ENCODE measurements at regions not wholly inside any gene's neighbourhood (a gene's known extent, or its start where the extent isn't known, plus 50 kb on each side); places are given as distances from the start of the nearest gene placed in this dataset.

DNA sequence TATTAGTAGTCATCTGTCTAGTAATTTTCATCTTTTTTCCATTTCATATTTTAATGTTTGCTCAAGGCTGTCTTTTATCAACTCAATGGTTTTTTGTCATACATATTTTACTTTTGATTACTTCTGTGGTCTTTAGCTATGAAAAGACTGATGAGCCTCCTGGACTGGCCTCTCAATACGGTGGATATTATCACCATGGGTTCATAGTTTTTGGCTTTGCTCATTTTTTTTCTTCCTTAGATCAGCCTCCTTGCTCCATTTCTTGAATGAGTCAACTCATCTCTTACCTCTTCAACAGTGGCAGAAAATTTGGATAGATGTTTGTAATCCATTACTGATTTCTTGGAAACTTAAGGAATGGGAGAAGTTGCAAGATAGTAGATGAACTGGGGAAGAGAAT, 80.1 kb upstream of the ELOVL5 start:
- Histone ChIP-seq H3K36me3 (ENCODE audit: insufficient read depth, low read length) (no peaks in the 10 kb centered on the region), H3K4me1 (ENCODE audit: insufficient read depth, low read length) (no peaks in the 10 kb centered on the region), H3K9me3 (ENCODE audit: control insufficient read depth in 1 of 2, insufficient read depth in 1 of 2, low read length in 2 of 2) (no peaks in the 10 kb centered on the region), H3K27ac (ENCODE audit: low read depth in 1 of 2, low read length in 2 of 2) (no peak overlapping the region), H3K4me3 (ENCODE audit: low read length) (no peak overlapping the region), H3K27me3 (ENCODE audit: control insufficient read depth in 1 of 2, insufficient read depth in 2 of 2, low read length in 2 of 2) (no peaks in the 10 kb centered on the region)
- Mint-ChIP-seq H3K36me3 (ENCODE audit: low read depth) (no peaks in the 10 kb centered on the region), H3K27me3 (peaks cover 4% of the 10 kb centered on the region), H3K4me3 (no peak overlapping the region), H3K9me3 (no peaks in the 10 kb centered on the region), H3K4me1 (ENCODE audit: low read depth) (peaks cover 15% of the 10 kb centered on the region), H3K27ac (no peak overlapping the region)
- intact Hi-C loops (cut with DNase I, micrococcal nuclease), result no loop called here
- ATAC-seq (ENCODE audit: poor library complexity), result no peak
- TF ChIP-seq, protein P1, sequence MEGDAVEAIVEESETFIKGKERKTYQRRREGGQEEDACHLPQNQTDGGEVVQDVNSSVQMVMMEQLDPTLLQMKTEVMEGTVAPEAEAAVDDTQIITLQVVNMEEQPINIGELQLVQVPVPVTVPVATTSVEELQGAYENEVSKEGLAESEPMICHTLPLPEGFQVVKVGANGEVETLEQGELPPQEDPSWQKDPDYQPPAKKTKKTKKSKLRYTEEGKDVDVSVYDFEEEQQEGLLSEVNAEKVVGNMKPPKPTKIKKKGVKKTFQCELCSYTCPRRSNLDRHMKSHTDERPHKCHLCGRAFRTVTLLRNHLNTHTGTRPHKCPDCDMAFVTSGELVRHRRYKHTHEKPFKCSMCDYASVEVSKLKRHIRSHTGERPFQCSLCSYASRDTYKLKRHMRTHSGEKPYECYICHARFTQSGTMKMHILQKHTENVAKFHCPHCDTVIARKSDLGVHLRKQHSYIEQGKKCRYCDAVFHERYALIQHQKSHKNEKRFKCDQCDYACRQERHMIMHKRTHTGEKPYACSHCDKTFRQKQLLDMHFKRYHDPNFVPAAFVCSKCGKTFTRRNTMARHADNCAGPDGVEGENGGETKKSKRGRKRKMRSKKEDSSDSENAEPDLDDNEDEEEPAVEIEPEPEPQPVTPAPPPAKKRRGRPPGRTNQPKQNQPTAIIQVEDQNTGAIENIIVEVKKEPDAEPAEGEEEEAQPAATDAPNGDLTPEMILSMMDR (IDR thresholded peaks at IDR 0.05), result no peak
- CTCF ChIA-PET, result interaction anchor here (1.8 kb wide), 1 partner anchor 10 kb away, joined by 5 read pairs; no protein-coding TSS in a partner anchor
- POLR2A ChIA-PET, result no interaction called here
- no peak for DNase-seq

DNA sequence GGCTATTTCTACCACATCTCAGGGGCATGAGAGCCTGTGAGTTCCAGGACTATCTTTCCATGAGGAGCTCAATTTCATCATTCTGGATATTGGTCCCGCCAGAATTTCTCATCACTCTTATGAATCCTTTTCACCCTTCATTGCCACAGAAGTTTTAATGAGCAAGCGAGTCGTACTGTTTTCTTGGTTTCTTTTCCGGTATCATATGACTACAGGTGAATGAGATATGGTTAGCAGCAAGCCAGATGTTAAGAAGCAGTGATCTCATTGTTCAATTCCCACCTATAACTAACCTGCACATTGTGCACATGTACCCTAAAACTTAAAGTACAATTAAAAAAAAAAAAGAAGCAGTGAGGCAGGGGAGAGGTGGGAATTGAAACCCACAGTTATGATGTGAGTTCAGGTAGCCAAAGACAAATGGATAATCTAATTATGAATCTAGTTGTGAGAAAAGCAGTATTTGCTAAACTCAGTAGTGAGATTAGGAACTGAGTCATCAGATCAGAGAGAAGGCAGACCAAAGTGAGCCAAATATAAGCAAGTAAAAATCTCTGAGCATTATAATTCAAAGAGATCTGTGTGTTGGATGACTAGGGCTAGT, 78.0 kb upstream of the ELOVL5 start:
- ATAC-seq (ENCODE audit: poor library complexity) (no peak), DNase-seq (no peak)
- H3K4me1 ChIP-seq (ENCODE audit: insufficient read depth, low read length), result no peaks in the 10 kb centered on the region
- H3K27ac ChIP-seq (ENCODE audit: low read depth in 1 of 2, low read length in 2 of 2), result no peak overlapping the region
- no peak overlapping the region for H3K27ac Mint-ChIP-seq
- H3K4me1 Mint-ChIP-seq (ENCODE audit: low read depth), result peaks cover 11% of the 10 kb centered on the region
- H3K36me3 ChIP-seq (ENCODE audit: insufficient read depth, low read length), result no peaks in the 10 kb centered on the region
- POLR2A ChIA-PET, result no interaction called here
- H3K9me3 Mint-ChIP-seq, result no peaks in the 10 kb centered on the region
- H3K36me3 Mint-ChIP-seq (ENCODE audit: low read depth), result no peaks in the 10 kb centered on the region
- no peak overlapping the region for H3K4me3 ChIP-seq (ENCODE audit: low read length)
- TF ChIP-seq, protein P1 (IDR thresholded peaks at IDR 0.05), result no peak
- no peak overlapping the region for H3K4me3 Mint-ChIP-seq
- CTCF ChIA-PET, result no interaction called here
- H3K27me3 Mint-ChIP-seq, result peaks cover 8% of the 10 kb centered on the region
- intact Hi-C loops (cut with DNase I, micrococcal nuclease), result no loop called here
- no peaks in the 10 kb centered on the region for H3K27me3 ChIP-seq (ENCODE audit: control insufficient read depth in 1 of 2, insufficient read depth in 2 of 2, low read length in 2 of 2)
- H3K9me3 ChIP-seq (ENCODE audit: control insufficient read depth in 1 of 2, insufficient read depth in 1 of 2, low read length in 2 of 2), result no peaks in the 10 kb centered on the region

DNA sequence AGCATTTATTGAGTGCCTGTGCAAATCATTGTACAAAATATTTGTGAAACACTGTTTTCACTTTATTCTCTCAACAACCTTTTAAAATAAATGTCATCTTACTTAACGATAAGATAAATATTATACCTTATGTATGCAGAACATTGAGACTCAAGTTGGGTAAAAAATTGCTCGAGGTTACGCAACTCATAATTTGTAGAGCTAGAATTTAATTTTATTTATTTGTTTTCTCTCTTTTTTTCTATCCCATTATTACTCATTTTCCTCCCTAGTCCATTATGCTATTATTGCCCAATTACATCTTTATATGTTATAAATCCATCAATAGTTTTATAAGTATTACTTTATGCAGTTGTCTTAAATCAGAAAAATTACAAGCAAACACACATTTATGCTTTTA, 77.4 kb upstream of the ELOVL5 start:
- POLR2A ChIA-PET, result no interaction called here
- CTCF ChIA-PET, result no interaction called here

More for the DNA sequence above, 77.4 kb upstream of the ELOVL5 start:
- Mint-ChIP-seq H3K4me1 (ENCODE audit: low read depth) (peaks cover 8% of the 10 kb centered on the region), H3K27ac (no peak overlapping the region), H3K9me3 (no peaks in the 10 kb centered on the region), H3K4me3 (no peak overlapping the region), H3K36me3 (ENCODE audit: low read depth) (no peaks in the 10 kb centered on the region), H3K27me3 (peaks cover 8% of the 10 kb centered on the region)
- Histone ChIP-seq H3K36me3 (ENCODE audit: insufficient read depth, low read length) (no peaks in the 10 kb centered on the region), H3K27me3 (ENCODE audit: control insufficient read depth in 1 of 2, insufficient read depth in 2 of 2, low read length in 2 of 2) (no peaks in the 10 kb centered on the region), H3K4me3 (ENCODE audit: low read length) (no peak overlapping the region), H3K9me3 (ENCODE audit: control insufficient read depth in 1 of 2, insufficient read depth in 1 of 2, low read length in 2 of 2) (no peaks in the 10 kb centered on the region), H3K4me1 (ENCODE audit: insufficient read depth, low read length) (no peaks in the 10 kb centered on the region), H3K27ac (ENCODE audit: low read depth in 1 of 2, low read length in 2 of 2) (no peak overlapping the region)
- DNase-seq (no peak), ATAC-seq (ENCODE audit: poor library complexity) (no peak)
- TF ChIP-seq, protein P1 (IDR thresholded peaks at IDR 0.05), result no peak
- intact Hi-C loops (cut with DNase I, micrococcal nuclease), result no loop called here

Measured in CD4-positive, alpha-beta T cell (primary cell).